ENCODE measurements at regions not wholly inside any gene's neighbourhood (a gene's known extent, or its start where the extent isn't known, plus 50 kb on each side); places are given as distances from the start of the nearest gene placed in this dataset.

DNA sequence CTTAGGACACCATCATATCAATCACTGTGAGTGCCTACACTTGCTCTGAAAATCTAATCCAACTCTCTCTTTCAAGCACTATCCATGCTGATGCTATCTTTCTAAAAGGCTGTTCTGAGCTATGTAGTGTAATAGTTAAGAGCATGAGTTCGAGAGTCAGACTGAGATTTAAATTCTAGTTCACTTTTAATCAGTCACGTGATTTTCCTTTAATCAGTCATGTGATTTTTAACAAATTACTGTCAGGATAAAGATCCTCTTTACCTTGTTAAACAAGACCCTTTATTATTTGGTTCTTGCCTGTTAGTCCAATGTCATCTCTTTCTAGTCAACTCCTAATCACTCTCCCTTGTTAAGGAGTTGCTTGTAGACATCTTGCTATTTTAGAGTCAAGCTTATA, 653.0 kb downstream of the RPL10L start:
- Histone ChIP-seq H3K36me3 (ENCODE audit: insufficient read depth, insufficient read length, low read length) (no peaks in the 10 kb centered on the region), H3K9me3 (ENCODE audit: insufficient read depth, low read length) (no peaks in the 10 kb centered on the region), H3K4me3 (ENCODE audit: insufficient read length, low read depth) (no peak overlapping the region), H3K4me1 (ENCODE audit: insufficient read depth, insufficient read length) (no peaks in the 10 kb centered on the region), H3K27me3 (ENCODE audit: insufficient read depth, insufficient read length) (no peaks in the 10 kb centered on the region), H3K9ac (ENCODE audit: insufficient read length, low read depth) (no peak overlapping the region)
- TF ChIP-seq SUZ12 (IDR thresholded peaks at IDR 0.05; ENCODE audit: extremely low read depth, insufficient read depth, insufficient read length) = no peak
- no peak for TF ChIP-seq YY1 (IDR thresholded peaks at IDR 0.05; ENCODE audit: insufficient read depth, insufficient read length)
- TF ChIP-seq ZNF274 (IDR thresholded peaks at IDR 0.05; ENCODE audit: low read depth, low read length) = no peak
- no peak for DNase-seq (ENCODE audit: low read depth, low spot score)

DNA sequence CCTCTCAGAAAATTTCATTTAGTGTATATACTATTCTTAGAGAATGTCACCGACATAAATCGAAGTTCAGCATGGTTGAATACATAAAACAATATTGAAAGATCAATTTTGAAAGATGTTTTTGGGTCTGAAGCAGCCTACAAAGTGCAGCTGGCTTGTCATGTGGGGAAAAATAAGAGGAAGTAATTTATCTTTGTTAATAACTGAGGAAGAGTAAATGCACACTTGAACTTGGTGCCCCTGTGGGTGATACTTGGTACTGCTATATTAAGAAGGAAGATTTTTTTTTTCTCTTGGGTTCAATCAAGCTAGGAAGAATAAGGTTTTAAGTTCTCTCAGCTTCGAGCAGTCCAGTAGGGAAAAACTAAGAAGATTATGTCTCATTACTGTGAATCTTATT, 661.3 kb downstream of the RPL10L start:
- no peaks in the 10 kb centered on the region for H3K4me1 ChIP-seq (ENCODE audit: insufficient read depth, insufficient read length)
- no peak for TF ChIP-seq SUZ12 (IDR thresholded peaks at IDR 0.05; ENCODE audit: extremely low read depth, insufficient read depth, insufficient read length)
- TF ChIP-seq ZNF274 (IDR thresholded peaks at IDR 0.05; ENCODE audit: low read depth, low read length) = no peak
- no peak for TF ChIP-seq YY1 (IDR thresholded peaks at IDR 0.05; ENCODE audit: insufficient read depth, insufficient read length)
- no peak overlapping the region for H3K4me3 ChIP-seq (ENCODE audit: insufficient read length, low read depth)
- no peak for DNase-seq (ENCODE audit: low read depth, low spot score)
- H3K36me3 ChIP-seq (ENCODE audit: insufficient read depth, insufficient read length, low read length) = no peaks in the 10 kb centered on the region
- H3K27me3 ChIP-seq (ENCODE audit: insufficient read depth, insufficient read length) = no peaks in the 10 kb centered on the region
- no peak overlapping the region for H3K9ac ChIP-seq (ENCODE audit: insufficient read length, low read depth)
- H3K9me3 ChIP-seq (ENCODE audit: insufficient read depth, low read length) = no peaks in the 10 kb centered on the region

DNA sequence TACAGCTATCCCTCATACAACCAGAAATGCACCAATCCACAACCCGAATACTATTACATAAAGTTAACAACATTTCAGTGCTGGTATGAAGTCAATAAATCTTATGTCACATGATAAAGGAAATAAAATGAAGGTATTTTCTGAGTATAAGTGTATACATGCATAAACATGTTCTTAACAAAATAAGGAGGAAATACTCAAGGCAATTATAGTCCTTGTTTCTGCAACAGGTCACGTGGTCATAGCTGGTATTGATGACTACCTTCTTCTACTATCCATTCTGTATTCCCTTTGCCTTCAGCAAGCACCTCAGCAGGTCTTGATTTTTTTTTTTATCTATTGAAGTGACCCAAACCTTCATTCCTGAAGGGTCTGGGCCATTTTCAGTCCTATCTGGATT, 675.6 kb downstream of the RPL10L start:
- no peak for TF ChIP-seq SUZ12 (IDR thresholded peaks at IDR 0.05; ENCODE audit: extremely low read depth, insufficient read depth, insufficient read length)
- TF ChIP-seq ZNF274 (IDR thresholded peaks at IDR 0.05; ENCODE audit: low read depth, low read length) = no peak
- TF ChIP-seq YY1 (IDR thresholded peaks at IDR 0.05; ENCODE audit: insufficient read depth, insufficient read length) = no peak

DNA sequence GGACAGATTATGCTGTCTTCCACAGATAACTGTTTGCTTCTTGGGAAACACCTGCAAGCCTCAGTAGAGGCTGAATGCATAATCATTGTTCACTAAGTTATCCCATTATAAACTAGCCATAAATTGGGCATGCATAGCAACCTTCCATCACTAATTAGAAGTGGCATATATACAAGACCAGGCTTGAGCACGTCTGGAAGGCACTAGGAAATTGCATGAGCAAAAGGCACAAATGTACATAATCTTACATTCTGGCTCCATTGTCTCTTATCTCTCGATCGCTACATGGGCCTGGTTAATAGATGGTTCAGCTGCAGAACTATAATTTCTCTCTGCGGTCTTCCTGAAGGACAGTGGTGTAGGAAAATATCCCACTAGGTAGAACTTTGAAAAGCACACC, 679.2 kb downstream of the RPL10L start:
- DNase-seq (ENCODE audit: low read depth, low spot score) = no peak
- Histone ChIP-seq H3K36me3 (ENCODE audit: insufficient read depth, insufficient read length, low read length) (no peaks in the 10 kb centered on the region), H3K4me1 (ENCODE audit: insufficient read depth, insufficient read length) (no peaks in the 10 kb centered on the region), H3K9me3 (ENCODE audit: insufficient read depth, low read length) (no peaks in the 10 kb centered on the region), H3K4me3 (ENCODE audit: insufficient read length, low read depth) (no peak overlapping the region), H3K9ac (ENCODE audit: insufficient read length, low read depth) (no peak overlapping the region), H3K27me3 (ENCODE audit: insufficient read depth, insufficient read length) (no peaks in the 10 kb centered on the region)
- no peak for TF ChIP-seq YY1 (IDR thresholded peaks at IDR 0.05; ENCODE audit: insufficient read depth, insufficient read length)
- no peak for TF ChIP-seq ZNF274 (IDR thresholded peaks at IDR 0.05; ENCODE audit: low read depth, low read length)
- no peak for TF ChIP-seq SUZ12 (IDR thresholded peaks at IDR 0.05; ENCODE audit: extremely low read depth, insufficient read depth, insufficient read length)

More for the DNA sequence above, 675.6 kb downstream of the RPL10L start:
- H3K4me1 ChIP-seq (ENCODE audit: insufficient read depth, insufficient read length) = no peaks in the 10 kb centered on the region
- no peaks in the 10 kb centered on the region for H3K9me3 ChIP-seq (ENCODE audit: insufficient read depth, low read length)
- H3K9ac ChIP-seq (ENCODE audit: insufficient read length, low read depth) = no peak overlapping the region
- no peaks in the 10 kb centered on the region for H3K27me3 ChIP-seq (ENCODE audit: insufficient read depth, insufficient read length)
- no peak for DNase-seq (ENCODE audit: low read depth, low spot score)
- H3K4me3 ChIP-seq (ENCODE audit: insufficient read length, low read depth) = no peak overlapping the region
- no peaks in the 10 kb centered on the region for H3K36me3 ChIP-seq (ENCODE audit: insufficient read depth, insufficient read length, low read length)

DNA sequence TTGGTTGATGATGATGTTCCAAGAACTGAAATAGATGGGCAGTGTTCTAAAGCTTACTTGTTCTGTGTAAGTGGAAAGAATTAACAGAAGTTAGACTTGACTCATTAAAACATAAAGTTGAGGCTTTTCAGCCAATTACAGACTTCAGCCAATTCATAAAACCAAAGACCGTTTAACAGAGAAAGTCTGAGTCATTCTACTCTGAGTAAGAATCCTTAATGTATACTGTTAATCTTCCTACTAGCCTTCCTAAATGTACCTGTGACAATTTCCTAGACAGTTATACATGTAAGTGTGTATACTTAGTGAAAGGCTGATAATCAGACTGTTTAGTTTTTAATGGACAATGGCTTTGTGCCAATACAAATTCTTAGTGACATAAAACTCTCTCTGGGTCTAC, 681.0 kb downstream of the RPL10L start:
- TF ChIP-seq YY1 (IDR thresholded peaks at IDR 0.05; ENCODE audit: insufficient read depth, insufficient read length) = no peak
- TF ChIP-seq ZNF274 (IDR thresholded peaks at IDR 0.05; ENCODE audit: low read depth, low read length) = no peak
- TF ChIP-seq SUZ12 (IDR thresholded peaks at IDR 0.05; ENCODE audit: extremely low read depth, insufficient read depth, insufficient read length) = no peak
- H3K36me3 ChIP-seq (ENCODE audit: insufficient read depth, insufficient read length, low read length) = no peaks in the 10 kb centered on the region

DNA sequence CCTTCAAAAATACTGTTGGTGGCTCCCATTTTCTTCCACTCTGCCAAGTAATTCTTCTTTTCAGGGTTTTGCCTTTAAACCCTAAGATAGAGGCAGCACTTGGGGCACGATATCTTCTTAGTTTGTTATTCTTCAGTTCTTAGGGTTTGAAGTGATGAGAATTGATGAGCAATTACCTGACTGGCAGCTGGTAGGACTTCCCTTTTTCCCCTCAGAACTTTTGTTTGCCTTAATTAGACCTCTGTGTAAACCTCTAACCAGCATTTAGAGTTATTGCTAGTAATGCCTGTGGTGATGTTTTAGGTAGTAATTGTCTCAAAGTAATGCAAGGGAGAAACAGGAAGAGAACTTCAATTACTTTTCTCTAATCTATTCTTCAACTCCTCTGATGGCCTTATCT, 683.5 kb downstream of the RPL10L start:
- no peaks in the 10 kb centered on the region for H3K4me1 ChIP-seq (ENCODE audit: insufficient read depth, insufficient read length)
- DNase-seq (ENCODE audit: low read depth, low spot score) = no peak
- H3K9ac ChIP-seq (ENCODE audit: insufficient read length, low read depth) = no peak overlapping the region
- no peak for TF ChIP-seq YY1 (IDR thresholded peaks at IDR 0.05; ENCODE audit: insufficient read depth, insufficient read length)
- no peaks in the 10 kb centered on the region for H3K36me3 ChIP-seq (ENCODE audit: insufficient read depth, insufficient read length, low read length)
- no peaks in the 10 kb centered on the region for H3K9me3 ChIP-seq (ENCODE audit: insufficient read depth, low read length)
- H3K4me3 ChIP-seq (ENCODE audit: insufficient read length, low read depth) = no peak overlapping the region
- H3K27me3 ChIP-seq (ENCODE audit: insufficient read depth, insufficient read length) = no peaks in the 10 kb centered on the region

More for the DNA sequence above, 681.0 kb downstream of the RPL10L start:
- H3K9ac ChIP-seq (ENCODE audit: insufficient read length, low read depth) = no peak overlapping the region
- no peak for DNase-seq (ENCODE audit: low read depth, low spot score)
- no peaks in the 10 kb centered on the region for H3K4me1 ChIP-seq (ENCODE audit: insufficient read depth, insufficient read length)
- H3K9me3 ChIP-seq (ENCODE audit: insufficient read depth, low read length) = no peaks in the 10 kb centered on the region
- no peak overlapping the region for H3K4me3 ChIP-seq (ENCODE audit: insufficient read length, low read depth)
- H3K27me3 ChIP-seq (ENCODE audit: insufficient read depth, insufficient read length) = no peaks in the 10 kb centered on the region

DNA sequence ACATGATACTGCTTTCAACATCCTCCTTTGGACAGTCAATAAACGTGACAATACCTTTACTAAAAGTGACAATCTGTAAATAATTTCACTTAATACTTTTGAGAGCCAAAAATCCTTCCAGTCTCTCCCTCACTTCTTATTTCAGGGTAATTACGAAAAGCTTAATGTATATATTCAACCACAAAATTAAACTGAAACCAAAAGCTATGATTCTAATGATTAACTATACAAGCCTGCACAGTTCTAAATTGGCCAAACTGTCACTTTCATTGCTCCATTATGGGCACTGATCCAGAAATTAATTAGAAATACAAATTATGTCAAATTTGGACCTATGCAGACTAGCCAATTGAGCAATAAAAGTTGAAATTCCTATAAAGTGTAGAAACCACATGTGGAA, 696.5 kb upstream of the MIS18BP1 start:
- H3K27me3 ChIP-seq (ENCODE audit: insufficient read depth, insufficient read length) = no peaks in the 10 kb centered on the region
- no peak overlapping the region for H3K9ac ChIP-seq (ENCODE audit: insufficient read length, low read depth)
- TF ChIP-seq YY1 (IDR thresholded peaks at IDR 0.05; ENCODE audit: insufficient read depth, insufficient read length) (no peak), ZNF274 (IDR thresholded peaks at IDR 0.05; ENCODE audit: low read depth, low read length) (no peak), SUZ12 (IDR thresholded peaks at IDR 0.05; ENCODE audit: extremely low read depth, insufficient read depth, insufficient read length) (no peak)
- H3K36me3 ChIP-seq (ENCODE audit: insufficient read depth, insufficient read length, low read length) = no peaks in the 10 kb centered on the region
- H3K4me3 ChIP-seq (ENCODE audit: insufficient read length, low read depth) = no peak overlapping the region
- no peak for DNase-seq (ENCODE audit: low read depth, low spot score)
- H3K4me1 ChIP-seq (ENCODE audit: insufficient read depth, insufficient read length) = no peaks in the 10 kb centered on the region
- H3K9me3 ChIP-seq (ENCODE audit: insufficient read depth, low read length) = no peaks in the 10 kb centered on the region

DNA sequence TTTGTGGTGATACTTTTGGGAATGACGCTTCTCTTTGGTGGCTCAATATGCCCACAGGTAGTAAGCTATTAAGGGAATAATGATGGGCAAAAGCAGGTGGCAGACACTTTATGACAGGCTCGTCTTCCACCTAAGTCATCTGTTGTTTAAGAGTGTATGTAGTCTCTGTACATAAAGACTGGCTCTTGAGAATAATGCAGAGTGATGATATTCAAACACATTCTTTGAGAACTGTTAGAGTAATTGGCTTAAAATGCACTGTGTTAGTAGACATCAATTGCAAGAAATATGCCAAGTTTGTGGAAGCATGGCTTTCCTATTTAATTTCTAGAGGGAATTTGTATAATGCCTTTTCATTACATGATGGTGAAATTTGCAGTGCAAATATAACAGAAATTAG, 694.8 kb upstream of the MIS18BP1 start:
- no peaks in the 10 kb centered on the region for H3K4me1 ChIP-seq (ENCODE audit: insufficient read depth, insufficient read length)
- H3K9me3 ChIP-seq (ENCODE audit: insufficient read depth, low read length) = no peaks in the 10 kb centered on the region
- no peak for TF ChIP-seq ZNF274 (IDR thresholded peaks at IDR 0.05; ENCODE audit: low read depth, low read length)
- no peak for TF ChIP-seq SUZ12 (IDR thresholded peaks at IDR 0.05; ENCODE audit: extremely low read depth, insufficient read depth, insufficient read length)
- no peak for TF ChIP-seq YY1 (IDR thresholded peaks at IDR 0.05; ENCODE audit: insufficient read depth, insufficient read length)
- no peak for DNase-seq (ENCODE audit: low read depth, low spot score)
- H3K4me3 ChIP-seq (ENCODE audit: insufficient read length, low read depth) = no peak overlapping the region
- H3K36me3 ChIP-seq (ENCODE audit: insufficient read depth, insufficient read length, low read length) = no peaks in the 10 kb centered on the region
- no peaks in the 10 kb centered on the region for H3K27me3 ChIP-seq (ENCODE audit: insufficient read depth, insufficient read length)
- H3K9ac ChIP-seq (ENCODE audit: insufficient read length, low read depth) = no peak overlapping the region
